SK-N-SH treated with all-trans-retinoic acid at 6 μM for 48 hours (cell line): ENCODE measurements at regions not wholly inside any gene's neighbourhood (a gene's known extent, or its start where the extent isn't known, plus 50 kb on each side); places are given as distances from the start of the nearest gene placed in this dataset.
A peak's percentile ranks its signal among the peaks of the same experiment; 100 is the strongest.

Experiments used
- ATAC-seq: fragments of 200-7000 bp; cut with Tn5 transposase; 3 replicates; pipeline ENCODE4 v1.9.1; 2020; ENCODE audit warnings: mild to moderate bottlenecking, moderate library complexity
- ARNTL ChIP-seq: fragments of 450-650 bp; formaldehyde crosslinking; IDR thresholded peaks from 2 replicates; pipeline ENCODE4 v1.5.0; 2020; ENCODE audit warnings: low read depth, mild to moderate bottlenecking, moderate library complexity, borderline replicate concordance
- BACH2 ChIP-seq: fragments of 250-450 bp; sonication (Bioruptor Pico); IDR thresholded peaks from 2 replicates; pipeline ENCODE4 v1.9.0; 2021; ENCODE audit warnings: mild to moderate bottlenecking, borderline replicate concordance
- CREB5 ChIP-seq: fragments of 250-450 bp; sonication (Bioruptor Pico); IDR thresholded peaks from 2 replicates; pipeline ENCODE4 v1.5.1; 2020; ENCODE audit warnings: low read depth, mild to moderate bottlenecking, moderate library complexity
- CSDC2 ChIP-seq: fragments of 250-450 bp; sonication (Bioruptor Pico); IDR thresholded peaks from 2 replicates; pipeline ENCODE4 v1.5.0; 2020; ENCODE audit warnings: mild to moderate bottlenecking, moderate library complexity
- CSRNP3 ChIP-seq: fragments of 250-450 bp; sonication (Bioruptor Pico); IDR thresholded peaks from 2 replicates; pipeline ENCODE4 v1.5.1; 2021; ENCODE audit warnings: mild to moderate bottlenecking, moderate library complexity
- ESRRG ChIP-seq: fragments of 250-450 bp; sonication (Bioruptor Pico); IDR thresholded peaks from 2 replicates; pipeline ENCODE4 v1.6.1; 2021; ENCODE audit warnings: mild to moderate bottlenecking
- GLIS3 ChIP-seq: fragments of 250-450 bp; sonication (Bioruptor Pico); IDR thresholded peaks from 2 replicates; pipeline ENCODE4 v1.5.0; 2020; ENCODE audit warnings: mild to moderate bottlenecking, moderate library complexity
- ISL1 ChIP-seq: fragments of 250-450 bp; sonication (Bioruptor Pico); IDR thresholded peaks from 2 replicates; pipeline ENCODE4 v2.1.2; 2022; ENCODE audit warnings: mild to moderate bottlenecking, moderate library complexity
- OSR1 ChIP-seq: fragments of 250-450 bp; sonication (Bioruptor Pico); IDR thresholded peaks from 2 replicates; pipeline ENCODE4 v1.8.0; 2022; ENCODE audit warnings: moderate library complexity, mild to moderate bottlenecking, inconsistent platforms
- PATZ1 ChIP-seq: fragments of 250-450 bp; sonication (Bioruptor Pico); IDR thresholded peaks from 2 replicates; pipeline ENCODE4 v1.8.0; 2020; ENCODE audit warnings: mild to moderate bottlenecking, moderate library complexity, borderline replicate concordance
- RARB ChIP-seq: fragments of 250-450 bp; sonication (Bioruptor Pico); IDR thresholded peaks from 2 replicates; pipeline ENCODE4 v1.8.0; 2021; ENCODE audit warnings: mild to moderate bottlenecking, moderate library complexity
- TCF4 ChIP-seq: fragments of 250-450 bp; sonication (Bioruptor Pico); IDR thresholded peaks from 2 replicates; pipeline ENCODE4 v1.8.0; 2021; ENCODE audit warnings: mild to moderate bottlenecking, moderate library complexity, borderline replicate concordance
- TOX ChIP-seq: fragments of 250-450 bp; sonication (Bioruptor Pico); IDR thresholded peaks from 2 replicates; pipeline ENCODE4 v1.8.0; 2021; ENCODE audit warnings: mild to moderate bottlenecking, moderate library complexity, borderline replicate concordance
- TSHZ2 ChIP-seq: fragments of 250-450 bp; sonication (Bioruptor Pico); IDR thresholded peaks from 2 replicates; pipeline ENCODE4 v1.5.0; 2020; ENCODE audit warnings: mild to moderate bottlenecking, moderate library complexity
- ZFP30 ChIP-seq: fragments of 450-650 bp; formaldehyde crosslinking; IDR thresholded peaks from 2 replicates; pipeline ENCODE4 v1.5.0; 2022; ENCODE audit warnings: mild to moderate bottlenecking, moderate library complexity
- ZNF565 ChIP-seq: fragments of 450-650 bp; formaldehyde crosslinking; conservative IDR thresholded peaks from 2 replicates; pipeline ENCODE4 v1.5.0; 2020; ENCODE audit warnings: low read depth, mild to moderate bottlenecking, moderate library complexity
- ZNF8 ChIP-seq: fragments of 450-650 bp; formaldehyde crosslinking; IDR thresholded peaks from 2 replicates; pipeline ENCODE4 v1.5.0; 2020; ENCODE audit warnings: mild to moderate bottlenecking, moderate library complexity

- TF ChIP-seq PATZ1 (CRISPR knock-in tag) = no peak
- TF ChIP-seq GLIS3 (CRISPR knock-in tag) = no peak
- TF ChIP-seq OSR1 (CRISPR knock-in tag) = no peak
- TF ChIP-seq ZFP30 = no peak
- no peak for TF ChIP-seq BACH2 (CRISPR knock-in tag)
- no peak for TF ChIP-seq ISL1
- TF ChIP-seq CREB5 = no peak
- no peak for TF ChIP-seq ARNTL (CRISPR knock-in tag)
- no peak for TF ChIP-seq CSDC2 (CRISPR knock-in tag)
- TF ChIP-seq CSRNP3 = no peak
- no peak for TF ChIP-seq TSHZ2 (CRISPR knock-in tag)
- no peak for ATAC-seq
Observed at GRCh38 chr3:77720460-77720971, 680.6 kb downstream of the ROBO2 start.

GRCh38 chr3:77726517-77726916, 686.6 kb downstream of the ROBO2 start:
- no peak for ATAC-seq
- no peak for TF ChIP-seq TOX (CRISPR knock-in tag)
- TF ChIP-seq ISL1 = peak; percentile 86
- TF ChIP-seq, all 23 proteins: peak for 1

- ATAC-seq = no peak
- TF ChIP-seq TSHZ2 (CRISPR knock-in tag) (no peak), RARB (no peak), ISL1 (peak; percentile 87), ESRRG (CRISPR knock-in tag) (no peak), TOX (CRISPR knock-in tag) (no peak), CREB5 (peak; percentile 56), TCF4 (CRISPR knock-in tag) (peak; percentile 73), CSDC2 (CRISPR knock-in tag) (no peak), ZNF565 (CRISPR knock-in tag) (no peak), ZNF8 (no peak)
Observed at GRCh38 chr3:77746048-77746447, 706.1 kb downstream of the ROBO2 start.
